GM12878 (cell line): ENCODE measurements at regions not wholly inside any gene's neighbourhood (a gene's known extent, or its start where the extent isn't known, plus 50 kb on each side); places are given as distances from the start of the nearest gene placed in this dataset.

Experiments used
- ATAC-seq: fragments of 200-7000 bp; cut with Tn5 transposase; 3 replicates; pipeline ENCODE4 v1.9.1; 2020; ENCODE audit warnings: mild to moderate bottlenecking, moderate library complexity
- BruUV-seq: library from RNA; stranded (reverse); fragments of 400-500 nt; replicated peaks from 2 replicates; lab custom pipeline; 2021; lab: Mats Ljungman, UMichigan
- CTCF ChIA-PET: fragments of 300-600 bp; sonication (Branson Sonifier 250); formaldehyde crosslinking; extraction: SDS; loops from one replicate; lab custom pipeline; 2021; ENCODE audit warnings: inconsistent platforms; lab: Yijun Ruan, JAX
- POLR2A ChIA-PET: fragments of 350-600 bp; formaldehyde crosslinking; extraction: SDS; loops from one replicate; lab custom pipeline; 2021; ENCODE audit warnings: inconsistent platforms; lab: Charles Lee
- RAD21 ChIA-PET: fragments of 300-600 bp; sonication (Branson Sonifier 250); formaldehyde crosslinking; loops from one replicate; lab custom pipeline; 2023; ENCODE audit warnings: antibody characterized with exemption; ENCODE audit not compliant: unreplicated experiment; lab: Charles Lee
- SMC1A ChIA-PET: fragments of 300-600 bp; sonication (Branson Sonifier 250); formaldehyde crosslinking; loops from one replicate; lab custom pipeline; 2023; ENCODE audit not compliant: unreplicated experiment, uncharacterized antibody; lab: Charles Lee
- DNase-seq: peaks from one replicate; pipeline ENCODE4 v3.0.0-alpha.2; 2011; ENCODE audit warnings: low read depth, low spot score
- FAIRE-seq: peaks from 3 replicates; lab custom pipeline; 2011; peaks lifted over from hg19 to GRCh38; lab: Jason Lieb, UNC
- H2AFZ ChIP-seq: 2 replicates; pipeline ENCODE4 v1.6.0; 2011; ENCODE audit warnings: low read depth, low read length, control low read depth; ENCODE audit not compliant: control insufficient read depth
- H3K27ac ChIP-seq: 2 replicates; pipeline ENCODE4 v1.5.1; 2011; ENCODE audit warnings: control low read depth; ENCODE audit not compliant: control insufficient read depth, insufficient read depth
- H3K27me3 ChIP-seq, 2 experiments: replicated peaks in 1 of 2; 2 replicates each; pipeline versions ENCODE4 v1.6.0 to v1.6.1; 2011; ENCODE audit warnings: low read length in 1 of 2; ENCODE audit not compliant: control insufficient read depth in 2 of 2, insufficient read depth in 2 of 2
- H3K36me3 ChIP-seq, 2 experiments: 2 replicates each; pipeline ENCODE4 v1.5.1; 2011; ENCODE audit warnings: low read length in 1 of 2; ENCODE audit not compliant: control insufficient read depth in 2 of 2, insufficient read depth in 2 of 2
- H3K4me1 ChIP-seq: 2 replicates; pipeline ENCODE4 v1.6.1; 2011; ENCODE audit warnings: mild to moderate bottlenecking, low read length, moderate library complexity, mixed read lengths; ENCODE audit not compliant: control insufficient read depth, insufficient read depth
- H3K4me2 ChIP-seq: 2 replicates; pipeline ENCODE4 v1.6.0; 2011; ENCODE audit warnings: control low read depth; ENCODE audit not compliant: control insufficient read depth, insufficient read depth
- H3K4me3 ChIP-seq: fragments of 200-600 bp; sonication (generic); 2 replicates; pipeline ENCODE4 v1.5.1; 2016
- H3K79me2 ChIP-seq: 2 replicates; pipeline ENCODE4 v1.6.0; 2011; ENCODE audit warnings: low read length; ENCODE audit not compliant: control insufficient read depth, insufficient read depth
- H3K9ac ChIP-seq: 2 replicates; pipeline ENCODE4 v1.8.0; 2011; ENCODE audit warnings: low read length, control low read depth, mixed read lengths; ENCODE audit not compliant: control insufficient read depth, insufficient read depth
- H3K9me3 ChIP-seq: replicated peaks from 3 replicates; pipeline ENCODE4 v1.5.1; 2011; ENCODE audit warnings: mild to moderate bottlenecking, low read length; ENCODE audit not compliant: control insufficient read depth, insufficient read depth
- H4K20me1 ChIP-seq: 2 replicates; pipeline ENCODE4 v1.6.0; 2011; ENCODE audit not compliant: control insufficient read depth, insufficient read depth
- CHD4 ChIP-seq: fragments of 200-600 bp; sonication (generic); IDR thresholded peaks from 2 replicates; pipeline ENCODE4 v1.6.1; 2016; ENCODE audit warnings: mild to moderate bottlenecking
- DPF2 ChIP-seq: fragments of 450-650 bp; IDR thresholded peaks from 2 replicates; pipeline ENCODE4 v1.6.1; 2017; ENCODE audit warnings: mild to moderate bottlenecking
- EED ChIP-seq: sonication (generic); IDR thresholded peaks from 2 replicates; pipeline ENCODE4 v1.6.1; 2016; ENCODE audit warnings: antibody characterized with exemption, low read depth
- EZH2 ChIP-seq: IDR thresholded peaks from 2 replicates; pipeline ENCODE4 v1.6.1; 2012; ENCODE audit warnings: low read depth, mild to moderate bottlenecking, control low read depth, inconsistent platforms, low read length, borderline replicate concordance; ENCODE audit not compliant: control insufficient read depth
- HDAC2 ChIP-seq: fragments of 200-600 bp; sonication (generic); IDR thresholded peaks from 2 replicates; pipeline ENCODE4 v1.6.1; 2017
- SMC3 ChIP-seq: IDR thresholded peaks from 2 replicates; pipeline ENCODE4 v1.6.1; 2011; ENCODE audit warnings: low read length, improper control_type of control experiment, borderline replicate concordance
- WGBS: methylation state at CpG from one replicate; pipeline ENCODE4 v1.1.6; 2016; ENCODE audit warnings: low lambda C conversion rate; ENCODE audit not compliant: insufficient replicate concordance, insufficient coverage; ENCODE audit errors: missing lambda C conversion rate; 5-methylcytosine and 5-hydroxymethylcytosine counted together
- in situ Hi-C: fragments of 300-500 bp; cut with MboI; formaldehyde crosslinking; loops from 9 replicates; pipeline ENCODE4 v1.14.3; 2018; ENCODE audit warnings: mixed read lengths
- intact Hi-C: fragments of 100-400 bp; cut with micrococcal nuclease; formaldehyde crosslinking; loops from one replicate; pipeline ENCODE4 v1.14.2; 2022; ENCODE audit not compliant: unreplicated experiment
- TF ChIP-seq, protein P1 (sequence below): IDR thresholded peaks from 2 replicates; pipeline ENCODE4 v1.6.1; 2011; ENCODE audit warnings: borderline replicate concordance, low read depth, mild to moderate bottlenecking, moderate library complexity, low read length; ENCODE audit not compliant: insufficient read depth, poor library complexity, severe bottlenecking
- TF ChIP-seq, protein P2 (sequence below): IDR thresholded peaks from 2 replicates; pipeline ENCODE4 v1.6.1; 2012; ENCODE audit warnings: improper control_type of control experiment, low read depth, low read length; ENCODE audit not compliant: insufficient replicate concordance
- TF ChIP-seq, protein P3 (sequence below): fragments of 450-650 bp; IDR thresholded peaks from 2 replicates; pipeline ENCODE4 v1.6.1; 2016; ENCODE audit warnings: mild to moderate bottlenecking

GRCh38 chr22:49166211-49166610, 661.5 kb downstream of the BRD1 start:
- in situ Hi-C loops (loop anchor here (25.0 kb wide), 1 partner anchor 104 kb away; no protein-coding TSS in a partner anchor), intact Hi-C loops (no loop called here)
- Histone ChIP-seq H3K4me1 (no peaks in the 10 kb centered on the region), H3K4me3 (no peak overlapping the region), H3K36me3 (no peaks in the 10 kb centered on the region), H4K20me1 (no peaks in the 10 kb centered on the region), H3K9me3 (no peaks in the 10 kb centered on the region; the same call in 2 of the 3 replicates), H3K27me3 (no peaks in the 10 kb centered on the region), H3K9ac (no peak overlapping the region), H3K79me2 (no peaks in the 10 kb centered on the region), H3K27ac (no peak overlapping the region), H3K4me2 (no peak overlapping the region), H2AFZ (no peak overlapping the region)
- CTCF ChIA-PET: no interaction called here
- FAIRE-seq (no peak), DNase-seq (no peak), ATAC-seq (no peak)
- POLR2A ChIA-PET: no interaction called here
- WGBS: 37% methylated on average over 13 of the region's 13 CpGs
- RAD21 ChIA-PET: no interaction called here
- no peak for TF ChIP-seq EED
- TF ChIP-seq, protein P1, sequence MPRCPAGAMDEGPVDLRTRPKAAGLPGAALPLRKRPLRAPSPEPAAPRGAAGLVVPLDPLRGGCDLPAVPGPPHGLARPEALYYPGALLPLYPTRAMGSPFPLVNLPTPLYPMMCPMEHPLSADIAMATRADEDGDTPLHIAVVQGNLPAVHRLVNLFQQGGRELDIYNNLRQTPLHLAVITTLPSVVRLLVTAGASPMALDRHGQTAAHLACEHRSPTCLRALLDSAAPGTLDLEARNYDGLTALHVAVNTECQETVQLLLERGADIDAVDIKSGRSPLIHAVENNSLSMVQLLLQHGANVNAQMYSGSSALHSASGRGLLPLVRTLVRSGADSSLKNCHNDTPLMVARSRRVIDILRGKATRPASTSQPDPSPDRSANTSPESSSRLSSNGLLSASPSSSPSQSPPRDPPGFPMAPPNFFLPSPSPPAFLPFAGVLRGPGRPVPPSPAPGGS: no peak
- TF ChIP-seq HDAC2: no peak
- SMC1A ChIA-PET: no interaction called here
- no TSS peak for BruUV-seq

DNA sequence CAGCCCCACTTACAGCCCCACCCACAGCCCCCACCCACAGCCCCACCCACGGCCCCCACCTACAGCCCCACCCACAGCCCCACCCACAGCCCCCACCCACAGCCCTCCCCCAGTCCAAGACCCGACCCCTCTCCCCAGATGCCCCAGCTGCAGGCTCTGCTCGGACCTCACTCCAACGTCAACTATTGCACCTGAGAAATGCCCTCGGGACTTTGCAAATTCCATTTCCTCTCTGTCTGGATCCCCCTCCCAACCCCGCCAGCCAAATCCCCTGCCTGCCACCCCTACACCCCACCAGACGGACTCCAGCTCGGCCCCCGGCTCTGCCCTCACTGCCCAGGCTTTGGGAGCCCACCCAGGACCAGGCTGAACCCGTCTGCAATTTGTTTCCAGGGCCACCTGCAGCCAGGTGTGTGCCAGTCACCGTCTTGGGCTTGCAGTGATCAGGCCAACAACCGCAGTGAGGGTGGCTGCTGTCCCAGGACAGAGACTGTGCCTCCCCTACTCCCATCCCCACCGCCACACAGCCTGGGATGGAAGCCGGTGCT, 662.8 kb downstream of the BRD1 start:
- H3K9ac ChIP-seq: no peak overlapping the region
- ATAC-seq (no peak), DNase-seq (no peak), FAIRE-seq (no peak)
- H3K4me1 ChIP-seq: no peaks in the 10 kb centered on the region
- 38% methylated on average over 5 of the region's 14 CpGs for whole genome bisulfite sequencing
- no peaks in the 10 kb centered on the region for H3K36me3 ChIP-seq
- ChIA-PET SMC1A (no interaction called here), RAD21 (no interaction called here), CTCF (no interaction called here), POLR2A (no interaction called here)
- H3K4me2 ChIP-seq: no peak overlapping the region
- no peak overlapping the region for H2AFZ ChIP-seq
- no TSS peak for BruUV-seq
- no peak overlapping the region for H3K27ac ChIP-seq
- H3K79me2 ChIP-seq: no peaks in the 10 kb centered on the region
- intact Hi-C loops: no loop called here
- H3K4me3 ChIP-seq: no peak overlapping the region
- H3K27me3 ChIP-seq: no peaks in the 10 kb centered on the region
- no peaks in the 10 kb centered on the region for H4K20me1 ChIP-seq
- H3K9me3 ChIP-seq: no peaks in the 10 kb centered on the region; the same call in 2 of the 3 replicates
- in situ Hi-C loops: loop anchor here (25.0 kb wide), 1 partner anchor 103 kb away; no protein-coding TSS in a partner anchor
- TF ChIP-seq, protein P2, sequence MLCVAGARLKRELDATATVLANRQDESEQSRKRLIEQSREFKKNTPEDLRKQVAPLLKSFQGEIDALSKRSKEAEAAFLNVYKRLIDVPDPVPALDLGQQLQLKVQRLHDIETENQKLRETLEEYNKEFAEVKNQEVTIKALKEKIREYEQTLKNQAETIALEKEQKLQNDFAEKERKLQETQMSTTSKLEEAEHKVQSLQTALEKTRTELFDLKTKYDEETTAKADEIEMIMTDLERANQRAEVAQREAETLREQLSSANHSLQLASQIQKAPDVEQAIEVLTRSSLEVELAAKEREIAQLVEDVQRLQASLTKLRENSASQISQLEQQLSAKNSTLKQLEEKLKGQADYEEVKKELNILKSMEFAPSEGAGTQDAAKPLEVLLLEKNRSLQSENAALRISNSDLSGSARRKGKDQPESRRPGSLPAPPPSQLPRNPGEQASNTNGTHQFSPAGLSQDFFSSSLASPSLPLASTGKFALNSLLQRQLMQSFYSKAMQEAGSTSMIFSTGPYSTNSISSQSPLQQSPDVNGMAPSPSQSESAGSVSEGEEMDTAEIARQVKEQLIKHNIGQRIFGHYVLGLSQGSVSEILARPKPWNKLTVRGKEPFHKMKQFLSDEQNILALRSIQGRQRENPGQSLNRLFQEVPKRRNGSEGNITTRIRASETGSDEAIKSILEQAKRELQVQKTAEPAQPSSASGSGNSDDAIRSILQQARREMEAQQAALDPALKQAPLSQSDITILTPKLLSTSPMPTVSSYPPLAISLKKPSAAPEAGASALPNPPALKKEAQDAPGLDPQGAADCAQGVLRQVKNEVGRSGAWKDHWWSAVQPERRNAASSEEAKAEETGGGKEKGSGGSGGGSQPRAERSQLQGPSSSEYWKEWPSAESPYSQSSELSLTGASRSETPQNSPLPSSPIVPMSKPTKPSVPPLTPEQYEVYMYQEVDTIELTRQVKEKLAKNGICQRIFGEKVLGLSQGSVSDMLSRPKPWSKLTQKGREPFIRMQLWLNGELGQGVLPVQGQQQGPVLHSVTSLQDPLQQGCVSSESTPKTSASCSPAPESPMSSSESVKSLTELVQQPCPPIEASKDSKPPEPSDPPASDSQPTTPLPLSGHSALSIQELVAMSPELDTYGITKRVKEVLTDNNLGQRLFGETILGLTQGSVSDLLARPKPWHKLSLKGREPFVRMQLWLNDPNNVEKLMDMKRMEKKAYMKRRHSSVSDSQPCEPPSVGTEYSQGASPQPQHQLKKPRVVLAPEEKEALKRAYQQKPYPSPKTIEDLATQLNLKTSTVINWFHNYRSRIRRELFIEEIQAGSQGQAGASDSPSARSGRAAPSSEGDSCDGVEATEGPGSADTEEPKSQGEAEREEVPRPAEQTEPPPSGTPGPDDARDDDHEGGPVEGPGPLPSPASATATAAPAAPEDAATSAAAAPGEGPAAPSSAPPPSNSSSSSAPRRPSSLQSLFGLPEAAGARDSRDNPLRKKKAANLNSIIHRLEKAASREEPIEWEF: no peak
- TF ChIP-seq CHD4 (no peak), EZH2 (no peak), DPF2 (no peak), SMC3 (no peak)
- TF ChIP-seq, protein P3, sequence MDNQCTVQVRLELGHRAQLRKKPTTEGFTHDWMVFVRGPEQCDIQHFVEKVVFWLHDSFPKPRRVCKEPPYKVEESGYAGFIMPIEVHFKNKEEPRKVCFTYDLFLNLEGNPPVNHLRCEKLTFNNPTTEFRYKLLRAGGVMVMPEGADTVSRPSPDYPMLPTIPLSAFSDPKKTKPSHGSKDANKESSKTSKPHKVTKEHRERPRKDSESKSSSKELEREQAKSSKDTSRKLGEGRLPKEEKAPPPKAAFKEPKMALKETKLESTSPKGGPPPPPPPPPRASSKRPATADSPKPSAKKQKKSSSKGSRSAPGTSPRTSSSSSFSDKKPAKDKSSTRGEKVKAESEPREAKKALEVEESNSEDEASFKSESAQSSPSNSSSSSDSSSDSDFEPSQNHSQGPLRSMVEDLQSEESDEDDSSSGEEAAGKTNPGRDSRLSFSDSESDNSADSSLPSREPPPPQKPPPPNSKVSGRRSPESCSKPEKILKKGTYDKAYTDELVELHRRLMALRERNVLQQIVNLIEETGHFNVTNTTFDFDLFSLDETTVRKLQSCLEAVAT: no peak
